K562 (cell line): ENCODE measurements at regions not wholly inside any gene's neighbourhood (a gene's known extent, or its start where the extent isn't known, plus 50 kb on each side); places are given as distances from the start of the nearest gene placed in this dataset.

Experiments used
- ATAC-seq: fragments of 200-7000 bp; cut with Tn5 transposase; 3 replicates; pipeline ENCODE4 v1.9.1; 2020; ENCODE audit warnings: moderate library complexity
- BruUV-seq: library from RNA; stranded (reverse); fragments of 400-500 nt; replicated peaks from 2 replicates; lab custom pipeline; 2021; lab: Mats Ljungman, UMichigan
- CTCF ChIA-PET: fragments of 300-600 bp; formaldehyde crosslinking; extraction: SDS; loops from one replicate; lab custom pipeline; 2021; ENCODE audit warnings: low intra/inter-chr PET ratio; lab: Yijun Ruan, JAX
- POLR2A ChIA-PET: fragments of 300-600, 350-650 bp; sonication (Branson Sonifier 250); formaldehyde crosslinking; extraction: SDS; loops from one replicate; lab custom pipeline; 2021; ENCODE audit warnings: antibody characterized with exemption, inconsistent platforms; lab: Yijun Ruan, JAX
- DNase-seq, 4 experiments: peaks; one replicate each; pipeline versions ENCODE4 v3.0.0 to v3.0.0-alpha.2; 2011 to 2018; ENCODE audit warnings: low spot score in 3 of 4, mixed read lengths in 3 of 4; ENCODE audit errors: extremely low read depth in 1 of 4
- FAIRE-seq: peaks from 2 replicates; lab custom pipeline; 2011; peaks lifted over from hg19 to GRCh38; lab: Jason Lieb, UNC
- H2AFZ ChIP-seq: 2 replicates; pipeline ENCODE4 v1.6.0; 2011; ENCODE audit warnings: low read depth, low read length, control low read depth, inconsistent platforms
- H3K27ac ChIP-seq: fragments of 200-600 bp; 3 replicates; pipeline ENCODE4 v1.8.0; 2011; ENCODE audit warnings: low read depth, mild to moderate bottlenecking, control low read depth, inconsistent platforms, low read length, moderate library complexity, mixed read lengths; ENCODE audit errors: extremely low read depth
- H3K27me3 ChIP-seq, 2 experiments: fragments of 300-600 bp in 1 of 2; 2 replicates in 1 of 2; 3 replicates in 1 of 2; pipeline versions ENCODE4 v1.6.0 to v1.8.0; 2011; ENCODE audit warnings: inconsistent platforms in 2 of 2, low read length in 2 of 2, mild to moderate bottlenecking in 1 of 2, mixed read lengths in 1 of 2, moderate library complexity in 1 of 2; ENCODE audit not compliant: control insufficient read depth in 2 of 2, insufficient read depth in 2 of 2
- H3K36me3 ChIP-seq: fragments of 300-600 bp; 3 replicates; pipeline ENCODE4 v1.8.0; 2011; ENCODE audit warnings: mild to moderate bottlenecking, low read length, inconsistent platforms; ENCODE audit not compliant: control insufficient read depth, insufficient read depth
- H3K4me1 ChIP-seq, 2 experiments: fragments of 200-600 bp in 1 of 2; replicated peaks in 1 of 2; 2 replicates in 1 of 2; 3 replicates in 1 of 2; pipeline versions ENCODE4 v1.5.1 to v1.8.0; 2011; ENCODE audit warnings: inconsistent platforms in 2 of 2, low read length in 2 of 2, mild to moderate bottlenecking in 1 of 2, mixed read lengths in 1 of 2, moderate library complexity in 1 of 2; ENCODE audit not compliant: control insufficient read depth in 2 of 2, insufficient read depth in 2 of 2
- H3K4me2 ChIP-seq: 2 replicates; pipeline ENCODE4 v1.6.1; 2011; ENCODE audit warnings: low read length, control low read depth, inconsistent platforms, mixed read lengths; ENCODE audit not compliant: insufficient read depth
- H3K4me3 ChIP-seq: fragments of 200-600 bp; sonication (generic), shearing (Covaris generic); 2 replicates; pipeline ENCODE4 v1.5.1; 2016; ENCODE audit warnings: control low read depth, inconsistent platforms
- H3K79me2 ChIP-seq: fragments of 200-600 bp; 3 replicates; pipeline ENCODE4 v1.8.0; 2011; ENCODE audit warnings: low read length, inconsistent platforms; ENCODE audit not compliant: control insufficient read depth, insufficient read depth
- H3K9ac ChIP-seq, 2 experiments: 2 replicates each; pipeline versions ENCODE4 v1.6.0 to v1.6.1; 2011; ENCODE audit warnings: low read depth in 2 of 2, low read length in 2 of 2, control low read depth in 1 of 2, inconsistent platforms in 1 of 2, mild to moderate bottlenecking in 1 of 2, mixed read lengths in 1 of 2; ENCODE audit not compliant: insufficient read depth in 1 of 2
- H3K9me1 ChIP-seq: one replicate; pipeline ENCODE4 v1.6.0; 2011; ENCODE audit warnings: inconsistent platforms, mild to moderate bottlenecking, low read length, moderate library complexity; ENCODE audit not compliant: control insufficient read depth, insufficient read depth
- H3K9me3 ChIP-seq: replicated peaks from 2 replicates; pipeline ENCODE4 v1.5.1; 2011; ENCODE audit warnings: low read depth, low read length, inconsistent platforms; ENCODE audit not compliant: control insufficient read depth, insufficient read depth
- H4K20me1 ChIP-seq: replicated peaks from 2 replicates; pipeline ENCODE4 v1.6.1; 2011; ENCODE audit warnings: low read length, inconsistent platforms, mixed read lengths; ENCODE audit not compliant: control insufficient read depth, insufficient read depth
- JUND ChIP-seq, 2 experiments: IDR thresholded peaks; 2 replicates in 1 of 2; 3 replicates in 1 of 2; pipeline ENCODE4 v1.6.1; 2011; ENCODE audit warnings: borderline replicate concordance in 2 of 2, low read depth in 2 of 2, low read length in 2 of 2, improper control_type of control experiment in 1 of 2, missing biosample characterization in 1 of 2, missing genetic modification characterization in 1 of 2, missing genetic modification reagents in 1 of 2
- NR2C2 ChIP-seq, 2 experiments: fragments of 200-800 bp in 1 of 2; sonication (Bioruptor generic) in 1 of 2; sonication (generic) in 1 of 2; formaldehyde crosslinking in 1 of 2; IDR thresholded peaks; 2 replicates each; pipeline versions ENCODE4 v1.6.1 to v1.8.0; 2016 to 2022; ENCODE audit warnings: mild to moderate bottlenecking in 1 of 2, missing compliant biosample characterization in 1 of 2, missing genetic modification characterization in 1 of 2, missing genetic modification reagents in 1 of 2
- POU5F1 ChIP-seq: fragments of 150-350 bp; IDR thresholded peaks from 2 replicates; pipeline ENCODE4 v1.6.1; 2014; ENCODE audit warnings: borderline replicate concordance, low read length, low read depth, mild to moderate bottlenecking; ENCODE audit not compliant: partially characterized antibody
- ZC3H4 ChIP-seq: sonication (generic); formaldehyde crosslinking; IDR thresholded peaks from 2 replicates; pipeline ENCODE4 v1.9.0; 2021; ENCODE audit warnings: missing genetic modification reagents, borderline replicate concordance
- ZNF224 ChIP-seq: sonication (generic); formaldehyde crosslinking; IDR thresholded peaks from 2 replicates; pipeline ENCODE4 v1.8.0; 2022; ENCODE audit warnings: mild to moderate bottlenecking, missing genetic modification reagents
- WGBS: fragments of 100-300 bp; shearing (Covaris generic); methylation state at CpG from one replicate; pipeline ENCODE4 v1.1.6; 2016; ENCODE audit warnings: low coverage, mixed read lengths; ENCODE audit not compliant: insufficient coverage; ENCODE audit errors: missing lambda C conversion rate; 5-methylcytosine and 5-hydroxymethylcytosine counted together
- in situ Hi-C: fragments of 300-500 bp; cut with MboI; formaldehyde crosslinking; loops from 4 replicates; pipeline ENCODE4 v1.15.0; 2018; ENCODE audit warnings: inconsistent platforms, mixed read lengths
- intact Hi-C: fragments of 100-400 bp; cut with micrococcal nuclease; formaldehyde crosslinking; loops from 2 replicates; pipeline ENCODE4 v1.14.2; 2022

GRCh38 chr18:39969803-39970494, 1985.1 kb upstream of the PIK3C3 start:
- H3K4me1 ChIP-seq = no peaks in the 10 kb centered on the region
- H3K9me1 ChIP-seq = no peaks in the 10 kb centered on the region
- H2AFZ ChIP-seq = no peak overlapping the region
- intact Hi-C loops (loop anchor here (10.0 kb wide), 1 partner anchor 85 kb away; no protein-coding TSS in a partner anchor), in situ Hi-C loops (no loop called here)
- H3K9me3 ChIP-seq = no peaks in the 10 kb centered on the region
- ChIA-PET CTCF (no interaction called here), POLR2A (no interaction called here)
- no peak for ATAC-seq
- H3K27me3 ChIP-seq = no peaks in the 10 kb centered on the region
- no peaks in the 10 kb centered on the region for H3K36me3 ChIP-seq
- no peak overlapping the region for H3K4me2 ChIP-seq
- 2% methylated on average over 2 of the region's 2 CpGs for WGBS
- H3K4me3 ChIP-seq = no peak overlapping the region
- H3K9ac ChIP-seq = no peak overlapping the region
- TF ChIP-seq JUND (IDR thresholded peaks at IDR 0.05; ENCODE audit: borderline replicate concordance, low read depth, low read length) (no peak), JUND (tag; IDR thresholded peaks at IDR 0.05; ENCODE audit: borderline replicate concordance, low read depth, low read length) (no peak), ZC3H4 (CRISPR knock-in tag) (no peak), ZNF224 (no peak), POU5F1 (no peak), NR2C2 (CRISPR knock-in tag; IDR thresholded peaks at IDR 0.05) (no peak), NR2C2 (tag; IDR thresholded peaks at IDR 0.05) (no peak)
- no TSS peak for BruUV-seq
- H4K20me1 ChIP-seq = no peaks in the 10 kb centered on the region
- FAIRE-seq = peak; percentile 44
- no peaks in the 10 kb centered on the region for H3K79me2 ChIP-seq
- no peak overlapping the region for H3K27ac ChIP-seq
- no peak for DNase-seq
